Smooth muscle cell (in vitro differentiated cells): ENCODE measurements at regions not wholly inside any gene's neighbourhood (a gene's known extent, or its start where the extent isn't known, plus 50 kb on each side); places are given as distances from the start of the nearest gene placed in this dataset.

Experiments
- DNase-seq: peaks from one replicate; lab custom pipeline; 2025; ENCODE audit not compliant: unreplicated experiment; lab: John Stamatoyannopoulos, UW
- H2AFZ ChIP-seq: fragments of 200-600 bp; sonication (generic); 2 replicates; pipeline ENCODE4 v1.6.0; 2016; ENCODE audit warnings: antibody characterized with exemption, low read depth, mild to moderate bottlenecking
- H3F3A ChIP-seq: fragments of 200-600 bp; sonication (generic); 2 replicates; pipeline ENCODE4 v1.6.0; 2017; ENCODE audit warnings: antibody characterized with exemption, low read depth
- H3K27ac ChIP-seq: fragments of 200-600 bp; sonication (generic); 2 replicates; pipeline ENCODE4 v1.5.1; 2016; ENCODE audit warnings: low read depth, mild to moderate bottlenecking
- H3K27me3 ChIP-seq: fragments of 200-600 bp; sonication (generic); 2 replicates; pipeline ENCODE4 v1.6.1; 2016; ENCODE audit warnings: low read depth, mild to moderate bottlenecking
- H3K36me3 ChIP-seq: fragments of 200-600 bp; sonication (generic); 2 replicates; pipeline ENCODE4 v1.5.1; 2016; ENCODE audit warnings: low read depth
- H3K4me1 ChIP-seq: fragments of 200-600 bp; sonication (generic); 2 replicates; pipeline ENCODE4 v1.5.1; 2016; ENCODE audit warnings: low read depth
- H3K4me2 ChIP-seq: fragments of 200-600 bp; sonication (generic); 2 replicates; pipeline ENCODE4 v1.6.0; 2016; ENCODE audit warnings: mild to moderate bottlenecking
- H3K4me3 ChIP-seq: fragments of 200-600 bp; sonication (generic); 2 replicates; pipeline ENCODE4 v1.5.1; 2016; ENCODE audit warnings: mild to moderate bottlenecking
- H3K79me2 ChIP-seq: fragments of 200-600 bp; sonication (generic); 2 replicates; pipeline ENCODE4 v1.6.0; 2016; ENCODE audit warnings: low read depth, mild to moderate bottlenecking
- H3K9ac ChIP-seq: fragments of 200-600 bp; sonication (generic); 2 replicates; pipeline ENCODE4 v1.6.0; 2016; ENCODE audit warnings: low read depth
- H3K9me3 ChIP-seq: fragments of 200-600 bp; sonication (generic); replicated peaks from 2 replicates; pipeline ENCODE4 v1.5.1; 2016; ENCODE audit warnings: low read depth
- H4K20me1 ChIP-seq: fragments of 200-600 bp; sonication (generic); 2 replicates; pipeline ENCODE4 v1.6.0; 2016; ENCODE audit warnings: low read depth
- CTCF ChIP-seq: fragments of 200-600 bp; sonication (generic); IDR thresholded peaks from 2 replicates; pipeline ENCODE4 v1.5.1; 2017; ENCODE audit warnings: borderline replicate concordance, mild to moderate bottlenecking, antibody characterized with exemption; ENCODE audit not compliant: insufficient read depth, poor library complexity, severe bottlenecking
- WGBS: methylation state at CpG from one replicate; pipeline ENCODE4 v1.1.7; 2016; ENCODE audit warnings: low lambda C conversion rate; 5-methylcytosine and 5-hydroxymethylcytosine counted together

- H3F3A ChIP-seq = no peaks in the 10 kb centered on the region
- 59% methylated on average over 7 of the region's 7 CpGs for WGBS
- peaks cover 5% of the 10 kb centered on the region for H3K9me3 ChIP-seq
- H3K36me3 ChIP-seq = no peaks in the 10 kb centered on the region
- H2AFZ ChIP-seq = no peak overlapping the region
- no peak for TF ChIP-seq CTCF
- no peak for DNase-seq
- no peaks in the 10 kb centered on the region for H4K20me1 ChIP-seq
- no peaks in the 10 kb centered on the region for H3K27me3 ChIP-seq
- H3K4me3 ChIP-seq = no peak overlapping the region
- no peak overlapping the region for H3K27ac ChIP-seq
- H3K79me2 ChIP-seq = no peaks in the 10 kb centered on the region
- no peak overlapping the region for H3K4me2 ChIP-seq
- H3K4me1 ChIP-seq = peaks cover 5% of the 10 kb centered on the region
- H3K9ac ChIP-seq = no peak overlapping the region
These were observed 184.4 kb upstream of the HTR2A start for GRCh38 chr13:47081246-47081645.

DNA sequence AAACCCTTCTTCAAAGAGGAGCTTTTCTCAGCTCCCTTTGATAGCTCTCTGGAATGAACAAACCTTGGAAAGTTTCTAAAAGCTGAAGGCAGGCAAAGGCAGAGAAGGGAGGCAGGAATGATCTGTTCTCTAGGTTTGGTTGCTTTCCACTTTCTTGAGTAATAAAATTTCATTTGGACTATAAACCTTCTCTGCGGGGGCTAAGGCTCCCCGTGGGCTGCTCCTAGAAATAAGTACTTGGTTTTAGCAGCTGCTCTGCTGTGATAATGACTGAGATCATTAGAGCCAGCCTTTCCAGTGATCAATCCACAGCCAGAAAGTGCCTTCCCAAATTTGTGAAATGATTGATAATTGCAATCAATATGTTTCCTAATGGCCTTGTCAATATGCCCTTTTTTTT, 183.8 kb upstream of the HTR2A start:
- Histone ChIP-seq H3K4me2 (no peak overlapping the region), H3K4me1 (peaks cover 5% of the 10 kb centered on the region), H3K9ac (no peak overlapping the region), H3K4me3 (no peak overlapping the region), H3K27me3 (no peaks in the 10 kb centered on the region), H3F3A (no peaks in the 10 kb centered on the region), H4K20me1 (no peaks in the 10 kb centered on the region), H3K79me2 (no peaks in the 10 kb centered on the region), H3K9me3 (peaks cover 8% of the 10 kb centered on the region), H2AFZ (peak overlapping the region; percentile 29), H3K36me3 (peaks cover 3% of the 10 kb centered on the region), H3K27ac (no peak overlapping the region)
- no peak for TF ChIP-seq CTCF
- no peak for DNase-seq
- WGBS = 34% methylated on average over 2 of the region's 2 CpGs

- whole genome bisulfite sequencing = 61% methylated on average over 2 of the region's 2 CpGs
These were observed 179.6 kb upstream of the HTR2A start for GRCh38 chr13:47076500-47076899.

More at GRCh38 chr13:47076500-47076899, 179.6 kb upstream of the HTR2A start:
- peaks cover 3% of the 10 kb centered on the region for H3K36me3 ChIP-seq
- DNase-seq = no peak
- H3K4me1 ChIP-seq = no peaks in the 10 kb centered on the region
- H3K27me3 ChIP-seq = no peaks in the 10 kb centered on the region
- H3K4me3 ChIP-seq = no peak overlapping the region
- no peaks in the 10 kb centered on the region for H4K20me1 ChIP-seq
- no peaks in the 10 kb centered on the region for H3F3A ChIP-seq
- H3K4me2 ChIP-seq = no peak overlapping the region
- no peak overlapping the region for H2AFZ ChIP-seq
- H3K27ac ChIP-seq = no peak overlapping the region
- H3K9me3 ChIP-seq = peaks cover 12% of the 10 kb centered on the region
- TF ChIP-seq CTCF = no peak
- H3K9ac ChIP-seq = no peak overlapping the region
- no peaks in the 10 kb centered on the region for H3K79me2 ChIP-seq
